ENCODE measurements at regions not wholly inside any gene's neighbourhood (a gene's known extent, or its start where the extent isn't known, plus 50 kb on each side); places are given as distances from the start of the nearest gene placed in this dataset.

DNA sequence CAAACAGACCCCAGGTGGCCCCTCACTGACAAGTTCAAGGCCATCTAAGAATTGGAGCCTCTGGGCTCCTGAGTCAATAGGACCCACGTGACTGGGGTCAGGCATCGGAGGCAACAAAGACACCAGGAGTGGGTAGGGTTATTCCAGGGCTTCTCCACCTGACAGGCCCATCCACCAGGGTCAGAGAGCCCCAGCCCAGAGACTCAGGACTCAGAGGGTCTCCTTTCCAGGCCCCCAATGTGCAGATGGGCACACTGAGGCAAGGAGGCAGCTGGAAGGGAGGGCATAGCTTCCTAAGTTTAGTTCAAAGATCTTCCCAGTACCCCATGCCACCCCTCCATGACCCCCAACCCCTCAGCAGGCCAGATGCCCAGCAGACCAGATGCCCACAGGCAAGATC lies 388.6 kb downstream of the MATN1 start:
- TF ChIP-seq, protein P1, sequence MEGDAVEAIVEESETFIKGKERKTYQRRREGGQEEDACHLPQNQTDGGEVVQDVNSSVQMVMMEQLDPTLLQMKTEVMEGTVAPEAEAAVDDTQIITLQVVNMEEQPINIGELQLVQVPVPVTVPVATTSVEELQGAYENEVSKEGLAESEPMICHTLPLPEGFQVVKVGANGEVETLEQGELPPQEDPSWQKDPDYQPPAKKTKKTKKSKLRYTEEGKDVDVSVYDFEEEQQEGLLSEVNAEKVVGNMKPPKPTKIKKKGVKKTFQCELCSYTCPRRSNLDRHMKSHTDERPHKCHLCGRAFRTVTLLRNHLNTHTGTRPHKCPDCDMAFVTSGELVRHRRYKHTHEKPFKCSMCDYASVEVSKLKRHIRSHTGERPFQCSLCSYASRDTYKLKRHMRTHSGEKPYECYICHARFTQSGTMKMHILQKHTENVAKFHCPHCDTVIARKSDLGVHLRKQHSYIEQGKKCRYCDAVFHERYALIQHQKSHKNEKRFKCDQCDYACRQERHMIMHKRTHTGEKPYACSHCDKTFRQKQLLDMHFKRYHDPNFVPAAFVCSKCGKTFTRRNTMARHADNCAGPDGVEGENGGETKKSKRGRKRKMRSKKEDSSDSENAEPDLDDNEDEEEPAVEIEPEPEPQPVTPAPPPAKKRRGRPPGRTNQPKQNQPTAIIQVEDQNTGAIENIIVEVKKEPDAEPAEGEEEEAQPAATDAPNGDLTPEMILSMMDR (IDR thresholded peaks at IDR 0.05; ENCODE audit: insufficient read depth, low read depth, low read length, missing control alignments): no peak
- no peak for DNase-seq (ENCODE audit: low read depth)
- H3K4me3 ChIP-seq (ENCODE audit: low read length): no peak overlapping the region

DNA sequence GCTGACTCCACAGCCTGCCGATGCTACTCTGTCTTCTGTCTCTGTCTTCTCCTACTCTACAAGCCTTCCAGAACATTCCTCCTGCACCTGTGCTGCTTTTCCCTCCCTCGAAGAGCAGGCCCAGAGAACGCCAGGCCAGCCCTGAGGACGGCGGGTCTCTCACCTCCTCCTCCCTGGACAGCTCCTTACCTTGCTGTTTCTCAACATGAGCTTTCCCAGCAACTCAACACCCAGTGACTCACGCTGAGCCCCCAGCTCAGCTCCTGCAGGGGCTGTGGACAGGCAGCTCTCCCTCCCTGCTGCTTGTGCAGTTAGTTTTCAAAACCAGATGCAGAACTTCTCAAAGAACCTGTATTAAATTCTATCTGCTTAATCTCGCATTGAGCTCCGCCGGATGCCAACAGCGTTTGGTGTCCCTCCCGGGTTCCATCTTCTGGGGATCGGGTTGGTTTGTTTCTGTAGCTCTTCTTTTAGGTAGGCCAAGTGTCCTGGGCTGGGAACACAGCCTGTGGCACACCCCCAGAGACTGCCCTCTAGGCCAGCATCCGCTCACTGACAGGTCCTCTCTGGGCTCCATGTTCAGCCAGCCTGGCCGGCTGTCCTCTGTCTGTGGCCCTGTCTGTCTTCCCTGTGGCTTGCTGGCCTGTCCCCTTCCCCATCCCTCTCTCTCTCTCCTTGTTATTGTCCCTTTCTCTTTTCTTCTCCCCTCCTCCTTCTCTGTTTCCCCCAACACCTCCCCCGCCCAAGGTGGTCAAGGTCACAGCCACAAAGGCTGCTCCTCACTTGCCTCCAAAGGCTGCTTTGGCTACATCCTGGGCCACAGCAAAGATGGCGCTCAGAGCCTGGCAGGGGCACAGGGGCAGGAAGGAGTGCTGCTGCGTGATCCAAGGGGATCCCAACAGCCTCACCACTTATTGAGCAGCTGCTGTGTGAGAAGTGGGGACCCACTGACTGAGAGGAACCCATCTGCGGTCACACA lies 391.0 kb downstream of the MATN1 start:
- DNase-seq (ENCODE audit: low read depth): no peak
- TF ChIP-seq, protein P1 (IDR thresholded peaks at IDR 0.05; ENCODE audit: insufficient read depth, low read depth, low read length, missing control alignments): no peak
- H3K4me3 ChIP-seq (ENCODE audit: low read length): no peak overlapping the region

DNA sequence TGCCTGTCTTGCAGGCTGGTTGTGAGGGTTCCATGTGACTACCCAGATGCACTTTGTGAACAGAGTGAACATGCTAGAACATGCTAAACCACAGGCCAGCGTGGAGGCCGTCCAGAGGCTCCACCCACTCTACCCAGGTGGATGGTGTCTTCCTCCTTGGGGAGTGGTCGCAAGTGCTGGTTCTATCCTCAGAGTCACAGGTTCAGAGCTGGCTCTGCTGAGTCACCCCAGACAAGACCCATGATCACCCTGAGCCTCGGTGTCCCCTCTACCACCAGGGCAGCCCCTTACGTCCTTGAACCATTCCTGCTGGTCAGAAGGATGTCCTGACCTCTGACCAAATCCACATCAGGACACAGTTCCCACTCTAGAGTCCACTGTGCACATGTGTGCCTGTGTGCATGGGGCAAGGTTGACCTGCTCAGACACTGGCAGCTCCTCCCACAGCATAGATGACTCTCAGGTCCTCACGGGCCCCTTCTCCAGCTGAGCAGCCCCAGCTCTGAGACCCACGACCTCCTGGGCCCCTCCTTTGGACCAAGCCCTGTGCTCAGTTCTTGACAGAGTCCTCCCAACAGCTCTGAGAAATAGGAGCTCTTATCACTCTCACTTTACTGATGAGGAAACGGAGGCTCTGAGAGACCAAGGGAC lies 391.8 kb downstream of the MATN1 start:
- no peak overlapping the region for H3K4me3 ChIP-seq (ENCODE audit: low read length)
- no peak for DNase-seq (ENCODE audit: low read depth)
- TF ChIP-seq, protein P1 (IDR thresholded peaks at IDR 0.05; ENCODE audit: insufficient read depth, low read depth, low read length, missing control alignments): no peak

DNA sequence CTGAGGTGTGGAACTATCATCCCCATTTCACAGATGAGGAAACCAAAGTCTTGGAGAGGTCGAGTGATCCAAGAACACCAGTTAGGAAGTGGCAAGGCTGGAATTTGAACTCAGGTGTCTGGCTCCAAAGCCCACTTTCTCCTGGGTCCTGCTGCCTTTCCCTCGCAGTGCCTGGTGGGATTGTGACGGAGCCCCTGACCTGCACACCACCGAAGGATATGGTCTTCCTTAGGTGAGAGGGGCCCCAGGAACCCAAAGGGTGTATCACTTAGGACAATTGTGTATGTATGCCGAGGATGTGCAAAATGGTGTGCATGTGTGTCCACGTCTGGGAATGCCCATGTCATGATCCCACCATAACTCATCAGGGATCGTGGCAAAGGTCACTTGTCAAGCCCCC lies 392.7 kb downstream of the MATN1 start:
- DNase-seq (ENCODE audit: low read depth): no peak
- TF ChIP-seq, protein P1 (IDR thresholded peaks at IDR 0.05; ENCODE audit: insufficient read depth, low read depth, low read length, missing control alignments): no peak
- no peak overlapping the region for H3K4me3 ChIP-seq (ENCODE audit: low read length)

DNA sequence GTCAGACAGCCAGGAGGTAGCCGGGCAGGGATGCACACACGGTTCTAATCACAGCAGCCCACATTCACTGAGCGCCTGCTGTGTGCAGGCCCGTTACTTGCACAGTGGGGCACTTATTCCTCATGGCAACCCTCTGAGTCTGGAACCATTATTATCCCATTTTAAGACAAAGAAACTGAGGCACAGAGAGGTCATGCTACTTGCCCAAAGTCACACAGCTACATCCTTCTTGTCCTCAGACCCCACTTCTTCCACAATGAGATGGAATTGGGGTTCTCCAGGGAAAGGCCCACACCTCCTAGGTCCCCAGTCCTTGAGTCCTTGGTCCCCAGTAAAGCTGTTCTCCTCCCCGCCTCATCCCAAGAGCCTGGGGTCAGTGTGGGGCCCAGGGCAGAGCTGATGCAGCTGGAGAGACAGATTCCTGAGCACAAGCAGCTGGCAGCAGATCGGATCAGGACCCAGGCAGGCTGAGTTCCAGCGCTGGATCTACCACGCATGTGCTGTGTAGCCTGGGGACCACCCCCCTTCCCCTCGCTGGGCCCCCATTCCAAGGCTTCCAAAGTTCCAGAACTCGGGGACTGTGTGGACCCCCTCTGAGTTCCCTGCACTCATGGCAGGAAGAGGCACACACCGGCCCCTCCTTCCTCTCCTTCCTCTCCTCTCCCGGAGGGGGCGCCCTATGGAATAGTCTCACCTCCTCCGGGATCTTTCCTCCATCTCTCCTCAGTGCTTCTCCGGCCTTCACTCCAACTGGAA lies 393.4 kb downstream of the MATN1 start:
- TF ChIP-seq, protein P1 (IDR thresholded peaks at IDR 0.05; ENCODE audit: insufficient read depth, low read depth, low read length, missing control alignments): no peak
- DNase-seq (ENCODE audit: low read depth): no peak
- H3K4me3 ChIP-seq (ENCODE audit: low read length): no peak overlapping the region

DNA sequence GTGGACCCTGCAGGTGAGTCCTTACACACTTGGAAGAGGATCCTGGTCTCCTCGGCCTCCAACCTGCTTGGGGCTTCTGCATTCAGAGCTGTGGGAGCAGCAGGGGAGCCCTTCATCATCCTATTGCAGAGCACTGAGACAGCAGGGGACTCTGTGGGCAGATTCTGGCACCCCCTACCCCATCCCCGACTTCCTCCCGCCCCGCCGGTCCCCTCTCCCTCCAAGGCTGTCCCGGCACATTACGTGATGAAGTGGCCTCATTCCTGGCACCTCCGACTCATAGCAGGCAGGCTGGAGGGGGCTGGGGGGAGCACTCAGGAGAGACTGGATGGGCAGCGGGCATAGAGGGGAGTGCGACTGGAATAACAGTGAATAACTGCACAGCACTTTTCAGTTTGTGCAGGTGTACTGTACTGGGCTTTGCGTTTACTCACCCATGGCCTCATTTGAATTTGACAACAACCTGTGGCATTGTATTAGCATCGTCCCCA lies 394.1 kb downstream of the MATN1 start:
- TF ChIP-seq, protein P1 (IDR thresholded peaks at IDR 0.05; ENCODE audit: insufficient read depth, low read depth, low read length, missing control alignments): no peak
- DNase-seq (ENCODE audit: low read depth): no peak
- H3K4me3 ChIP-seq (ENCODE audit: low read length): no peak overlapping the region

Data from epithelial cell of esophagus (primary cell).